Gastrocnemius medialis (tissue), 4 donors: ENCODE measurements at regions not wholly inside any gene's neighbourhood (a gene's known extent, or its start where the extent isn't known, plus 50 kb on each side); places are given as distances from the start of the nearest gene placed in this dataset.

Experiments used
- POLR2A ChIP-seq, 2 donors: fragments of 450-650 bp; IDR thresholded peaks; one replicate each; pipeline ENCODE4 v1.6.1; 2017; ENCODE audit warnings: antibody characterized with exemption in 2 of 2, mild to moderate bottlenecking in 2 of 2, moderate library complexity in 2 of 2
- TF ChIP-seq, protein P1 (sequence below), 5 experiments: fragments of 450-650 bp in 3 of 5; fragments of 200-600 bp in 2 of 5; sonication (generic) in 2 of 5; IDR thresholded peaks in 4 of 5; conservative IDR thresholded peaks in 1 of 5; 1 replicate in 4 of 5; 2 replicates in 1 of 5; pipeline ENCODE4 v1.5.1; 2016 to 2019; ENCODE audit warnings: antibody characterized with exemption in 5 of 5, mild to moderate bottlenecking in 3 of 5, moderate library complexity in 3 of 5

DNA sequence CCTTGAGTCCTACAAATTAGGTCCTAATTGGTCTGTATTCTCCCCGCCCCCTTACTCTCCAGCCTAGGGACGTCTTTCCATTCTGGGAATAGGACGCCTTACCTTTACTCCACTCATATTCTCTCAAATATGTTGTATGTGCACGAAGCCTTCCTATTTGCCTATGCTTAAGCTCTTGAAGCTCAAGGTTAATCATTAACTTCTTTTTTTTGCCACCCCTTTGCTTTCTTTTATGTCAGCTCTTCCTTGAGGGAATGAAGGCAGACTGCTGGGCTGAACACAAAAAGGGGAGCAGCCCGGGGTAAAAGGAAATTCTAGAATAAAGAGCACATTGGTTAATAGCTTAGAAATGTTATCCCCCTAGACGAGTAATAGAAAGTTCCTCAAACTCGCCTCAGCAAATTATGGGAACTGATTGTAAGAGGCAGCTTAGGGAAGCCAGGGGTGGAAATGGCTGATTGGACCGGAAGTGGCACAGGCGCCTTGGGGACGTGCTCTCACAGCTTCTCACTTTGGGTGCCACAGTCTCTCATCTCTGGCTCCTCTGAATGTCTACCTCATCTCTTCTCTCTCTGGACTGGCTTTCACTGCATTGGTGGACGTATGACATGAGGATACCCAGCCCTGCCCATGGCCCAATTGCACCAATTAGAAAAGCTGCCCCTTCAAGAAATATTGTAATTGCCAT is 122.3 kb upstream of the IL12B start:
- TF ChIP-seq, protein P1, sequence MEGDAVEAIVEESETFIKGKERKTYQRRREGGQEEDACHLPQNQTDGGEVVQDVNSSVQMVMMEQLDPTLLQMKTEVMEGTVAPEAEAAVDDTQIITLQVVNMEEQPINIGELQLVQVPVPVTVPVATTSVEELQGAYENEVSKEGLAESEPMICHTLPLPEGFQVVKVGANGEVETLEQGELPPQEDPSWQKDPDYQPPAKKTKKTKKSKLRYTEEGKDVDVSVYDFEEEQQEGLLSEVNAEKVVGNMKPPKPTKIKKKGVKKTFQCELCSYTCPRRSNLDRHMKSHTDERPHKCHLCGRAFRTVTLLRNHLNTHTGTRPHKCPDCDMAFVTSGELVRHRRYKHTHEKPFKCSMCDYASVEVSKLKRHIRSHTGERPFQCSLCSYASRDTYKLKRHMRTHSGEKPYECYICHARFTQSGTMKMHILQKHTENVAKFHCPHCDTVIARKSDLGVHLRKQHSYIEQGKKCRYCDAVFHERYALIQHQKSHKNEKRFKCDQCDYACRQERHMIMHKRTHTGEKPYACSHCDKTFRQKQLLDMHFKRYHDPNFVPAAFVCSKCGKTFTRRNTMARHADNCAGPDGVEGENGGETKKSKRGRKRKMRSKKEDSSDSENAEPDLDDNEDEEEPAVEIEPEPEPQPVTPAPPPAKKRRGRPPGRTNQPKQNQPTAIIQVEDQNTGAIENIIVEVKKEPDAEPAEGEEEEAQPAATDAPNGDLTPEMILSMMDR (IDR thresholded peaks at IDR 0.05 in 4 of 5, conservative IDR thresholded peaks at IDR 0.05 in 1 of 5): no peak
- no peak for TF ChIP-seq POLR2A (IDR thresholded peaks at IDR 0.05)
